NCI-H2029 treated with DMSO at 0.1 percent for 48 hours (cell line): ENCODE measurements at regions not wholly inside any gene's neighbourhood (a gene's known extent, or its start where the extent isn't known, plus 50 kb on each side); places are given as distances from the start of the nearest gene placed in this dataset.
"Not testable (repeated sequence)": the region's sequence is repeated elsewhere in the genome, so short reads cannot be mapped to it uniquely, and the experiment has no call there.

Experiments used
- DNase-seq: peaks from one replicate; lab custom pipeline; 2025; lab: John Stamatoyannopoulos, UW

GRCh38 chr12:75646329-75647210 is 135.2 kb upstream of the KRR1 start:
- DNase-seq: no peak

DNA sequence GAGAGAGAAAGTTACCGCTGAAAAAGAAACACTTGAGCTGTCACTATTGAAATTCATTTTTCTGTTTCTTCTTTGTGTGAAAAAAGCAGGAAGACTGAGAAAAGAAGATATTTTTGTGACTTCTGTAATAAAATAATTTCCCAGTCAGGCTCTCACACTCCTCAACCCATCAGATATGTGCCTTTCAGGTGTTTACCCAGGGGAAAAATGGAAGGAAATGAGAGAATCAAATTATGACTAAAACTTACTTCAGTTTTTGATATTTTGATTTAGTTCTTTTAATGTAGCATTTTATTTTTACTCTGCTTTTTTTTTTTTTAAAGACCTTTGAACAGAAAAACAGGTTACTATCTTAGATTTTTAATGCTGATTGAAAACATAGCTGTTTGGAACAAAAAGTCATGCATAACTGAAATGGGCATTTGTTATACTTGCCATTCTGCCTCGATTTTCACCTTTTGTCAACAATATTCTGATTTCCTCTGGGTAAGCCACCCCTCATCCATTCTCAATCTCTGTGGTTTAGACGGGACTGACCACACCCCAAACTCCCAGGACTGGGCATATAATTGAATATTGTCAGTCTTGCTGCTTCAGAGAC is 133.2 kb upstream of the KRR1 start:
- DNase-seq: no peak

- DNase-seq: not testable (repeated sequence)
Observed at GRCh38 chr12:75643119-75643518, 131.7 kb upstream of the KRR1 start.

- no peak for DNase-seq
Observed at GRCh38 chr12:75642226-75642625, 130.8 kb upstream of the KRR1 start.

DNA sequence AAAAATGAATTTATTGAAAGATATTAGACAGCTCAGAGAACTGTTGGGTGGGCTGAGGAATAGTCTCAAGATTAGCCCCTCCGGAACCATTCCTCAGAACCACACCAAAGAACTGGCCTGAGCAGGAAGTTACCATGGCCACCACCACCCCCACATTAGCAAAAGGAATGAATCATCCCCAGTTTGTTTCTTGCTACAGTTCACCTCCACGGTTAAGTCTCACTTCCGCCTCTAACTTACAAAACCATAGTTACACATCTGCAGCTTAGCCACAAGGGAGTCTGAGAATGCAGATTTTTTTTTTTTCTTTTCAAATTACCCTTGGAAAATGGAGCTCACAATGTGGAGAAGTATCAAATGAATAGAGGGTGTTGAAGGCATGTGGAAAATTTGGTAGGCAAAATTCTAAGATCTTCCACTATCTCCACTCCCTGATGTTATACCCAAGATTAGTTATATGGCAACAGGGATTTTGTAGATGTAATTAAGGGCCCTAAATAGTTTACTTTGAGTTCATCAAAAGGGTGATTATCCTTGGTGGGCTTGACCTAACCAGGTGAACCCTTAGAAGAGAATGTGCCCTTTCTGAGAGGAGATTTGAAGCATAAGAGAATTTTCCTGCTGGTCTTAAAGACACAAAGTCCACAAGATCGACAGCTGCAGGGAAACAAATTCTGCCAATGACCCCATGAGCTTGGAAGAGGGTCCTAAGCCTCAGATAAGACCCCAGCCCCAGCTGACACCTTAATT is 129.8 kb upstream of the KRR1 start:
- DNase-seq: no peak

- DNase-seq: no peak
Observed at GRCh38 chr12:75638792-75639191, 127.4 kb upstream of the KRR1 start.

- DNase-seq: no peak
Observed at GRCh38 chr12:75636607-75637006, 125.2 kb upstream of the KRR1 start.

DNA sequence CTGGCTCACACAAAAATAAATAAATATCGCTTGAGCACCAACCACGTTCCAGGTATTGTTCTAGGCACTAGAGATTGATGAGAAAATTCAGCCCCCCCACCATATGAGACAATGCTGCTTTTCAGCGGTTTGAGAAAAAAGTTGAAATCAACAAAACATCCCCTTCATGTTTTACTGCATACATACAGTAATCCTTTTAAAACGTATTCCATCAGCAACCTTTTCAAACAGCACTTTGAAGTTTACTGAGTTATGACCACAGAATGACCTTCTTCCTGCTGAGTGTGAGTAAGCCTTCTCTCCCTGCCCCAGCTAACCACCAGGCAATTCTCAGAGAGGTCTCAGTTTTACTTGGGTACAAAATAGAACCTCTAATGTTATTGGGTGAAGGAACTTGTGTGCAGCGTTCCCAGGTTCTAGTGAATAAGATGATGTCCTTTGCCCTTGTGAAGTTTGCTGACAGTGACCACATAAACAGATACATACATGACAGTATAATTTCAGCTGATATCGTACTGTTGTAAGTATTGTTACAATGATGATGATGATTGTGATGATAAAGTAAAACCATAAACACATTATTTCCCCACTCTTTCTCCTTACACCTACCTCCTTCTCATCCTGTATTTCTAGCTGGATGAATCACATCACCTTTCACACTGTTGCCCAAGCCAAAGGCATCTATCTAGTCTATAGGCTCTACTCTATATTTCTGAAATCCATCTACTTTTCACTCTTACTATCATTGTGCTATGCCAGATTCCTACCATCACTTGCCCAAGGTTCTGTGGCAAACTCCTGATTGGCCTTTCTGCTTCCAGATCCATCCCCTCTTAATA is 124.4 kb upstream of the KRR1 start:
- DNase-seq: no peak

- DNase-seq: no peak
Observed at GRCh38 chr12:75634244-75635222, 123.1 kb upstream of the KRR1 start.

DNA sequence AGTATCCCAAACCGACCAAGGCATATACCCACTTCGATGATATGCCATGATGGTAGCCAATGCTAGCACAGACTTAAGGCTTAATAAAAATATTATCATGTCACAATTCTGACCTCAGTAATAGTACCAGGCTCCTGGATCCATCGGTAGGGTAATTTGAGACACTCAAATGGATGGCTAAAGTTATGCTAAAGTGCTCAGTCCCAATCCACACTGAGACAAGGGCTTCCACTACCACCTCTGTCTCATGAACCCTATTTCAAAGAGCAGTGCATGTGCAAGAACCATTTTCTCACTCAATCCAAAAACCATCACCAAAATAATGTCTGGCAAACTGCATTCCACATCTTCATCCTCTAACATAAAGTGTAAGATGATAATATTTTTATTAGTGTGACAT is 122.4 kb upstream of the KRR1 start:
- no peak for DNase-seq

DNA sequence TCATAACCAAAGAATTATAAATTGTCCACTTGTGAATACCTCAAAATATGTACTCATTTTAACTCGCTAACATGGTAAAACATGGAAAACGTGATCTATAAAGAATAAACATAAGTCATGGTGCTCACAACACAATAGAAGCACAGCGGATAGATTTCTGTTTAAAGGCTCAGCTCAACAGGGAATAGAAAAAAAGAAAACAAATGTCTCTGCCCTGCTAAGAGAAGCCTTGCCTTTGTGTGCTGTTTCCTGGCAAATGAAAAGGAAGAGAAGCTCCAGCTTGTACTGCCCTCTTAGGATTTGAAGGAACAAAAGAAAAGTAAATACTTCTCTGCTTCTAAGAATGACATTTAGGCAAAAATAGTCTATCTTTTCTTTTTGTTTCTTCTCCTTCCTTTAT is 121.0 kb upstream of the KRR1 start:
- DNase-seq: peak; percentile 61

DNA sequence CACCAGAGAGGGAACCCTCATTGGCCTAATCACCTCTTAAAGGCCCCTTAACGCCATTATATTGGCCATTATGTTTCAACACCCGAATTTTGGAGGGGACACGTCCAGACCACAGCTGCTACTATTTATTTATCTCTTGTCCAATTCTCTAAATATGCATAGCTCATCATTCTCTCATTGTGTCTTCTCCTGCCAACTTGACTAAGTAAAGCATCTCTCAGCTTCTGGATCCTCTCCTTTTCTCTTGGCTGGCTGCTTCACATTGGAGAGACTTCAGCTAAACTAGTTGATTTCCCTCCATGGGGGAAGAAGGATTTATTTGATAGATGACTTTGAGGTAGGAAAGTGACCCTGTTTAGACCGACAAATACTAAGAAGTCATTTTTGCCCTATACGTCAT is 120.4 kb upstream of the KRR1 start:
- no peak for DNase-seq

DNA sequence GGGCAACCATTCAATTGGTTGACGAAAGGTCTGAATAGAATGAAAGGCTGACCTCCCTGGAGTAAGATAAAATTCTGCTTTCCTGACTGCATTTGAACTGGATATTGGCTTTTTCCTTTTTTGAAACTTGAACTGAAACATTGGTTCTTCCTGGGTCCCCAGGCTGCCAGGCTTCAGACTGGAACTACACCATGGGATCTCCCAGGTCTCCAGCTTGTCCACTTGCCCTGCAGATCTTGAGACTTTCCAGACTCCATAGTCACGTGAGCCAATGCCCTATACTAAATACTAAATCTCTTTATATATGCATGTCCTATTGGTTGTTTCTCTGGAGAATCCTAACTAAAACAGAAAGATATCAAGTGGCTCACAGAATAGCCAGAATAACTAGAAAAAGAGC is 118.7 kb upstream of the KRR1 start:
- DNase-seq: no peak

DNA sequence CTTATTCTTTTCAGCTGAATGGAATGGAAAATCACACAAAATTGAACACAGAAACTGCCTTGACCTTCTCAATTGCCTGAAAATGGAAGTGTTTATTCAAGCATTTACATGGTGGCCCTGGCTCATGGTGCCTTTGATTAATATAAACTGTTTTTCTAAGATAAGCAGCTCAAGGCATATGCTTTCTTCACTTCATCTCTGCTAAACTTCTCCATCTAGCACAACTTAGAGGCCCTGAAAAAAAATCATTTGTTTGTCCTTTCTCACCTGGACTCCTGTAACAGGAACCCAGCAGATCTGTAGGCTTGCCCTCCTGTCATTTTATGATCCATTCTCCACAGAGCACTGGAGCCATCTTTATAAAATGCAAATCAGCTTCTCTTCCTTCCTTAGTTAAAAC is 117.5 kb upstream of the KRR1 start:
- DNase-seq: no peak

DNA sequence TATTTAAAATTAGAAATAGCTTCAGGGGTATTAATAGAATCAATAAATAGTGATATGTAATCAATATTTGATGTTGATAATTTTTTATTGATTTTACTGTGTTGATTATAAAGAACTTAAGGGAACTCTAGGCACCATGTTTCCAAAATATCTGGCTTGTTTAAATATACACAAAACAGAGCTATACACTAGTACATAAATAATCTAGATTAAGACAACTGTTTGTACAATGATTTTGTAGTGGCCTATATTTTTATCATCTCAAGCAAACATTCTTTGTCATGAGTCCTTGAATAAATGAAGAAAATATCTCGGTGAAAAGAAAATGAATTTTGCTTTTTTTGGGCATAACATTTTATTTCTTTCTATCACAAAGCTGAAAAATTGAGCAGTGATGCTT is 117.1 kb upstream of the KRR1 start:
- no peak for DNase-seq

- no peak for DNase-seq
Observed at GRCh38 chr12:75623631-75624154, 112.3 kb upstream of the KRR1 start.

DNA sequence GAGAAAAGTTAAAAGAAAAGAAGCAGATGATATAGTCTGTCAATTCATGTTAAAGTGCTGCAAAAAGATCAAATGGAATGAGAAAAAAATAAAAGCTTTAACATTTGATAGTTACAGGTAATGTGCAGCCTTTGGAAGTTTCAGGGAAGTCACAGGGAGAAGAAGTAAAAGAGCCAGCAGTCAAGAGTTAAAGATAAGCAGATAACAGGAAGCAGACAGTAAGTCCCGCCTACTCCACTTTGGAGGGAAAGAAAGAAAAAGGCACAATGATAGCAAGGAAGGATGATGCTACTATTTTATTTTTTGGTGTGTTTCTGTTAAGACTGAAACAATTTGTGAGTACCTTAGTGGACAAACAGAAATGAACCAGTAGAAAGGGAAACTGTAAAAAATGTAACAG is 111.1 kb upstream of the KRR1 start:
- no peak for DNase-seq

DNA sequence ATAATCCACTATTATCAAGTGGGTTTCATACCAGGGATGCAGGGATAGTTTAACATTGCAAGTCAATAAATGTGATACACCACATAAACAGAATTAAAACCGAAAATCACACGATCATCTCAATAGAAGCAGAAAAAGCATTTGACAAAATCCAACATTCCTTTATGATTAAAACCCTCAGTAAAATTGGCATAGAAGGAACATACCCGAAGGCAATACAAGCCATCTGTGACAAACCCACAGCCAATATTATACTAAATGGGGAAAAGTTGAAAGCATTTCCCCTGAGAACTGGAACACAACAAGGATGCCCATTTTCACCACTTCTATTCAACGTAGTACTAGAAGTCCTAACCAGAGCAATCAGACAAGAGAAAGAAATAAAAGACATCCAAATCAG is 103.0 kb upstream of the KRR1 start:
- not testable (repeated sequence) for DNase-seq

- DNase-seq: no peak
Observed at GRCh38 chr12:75613981-75614380, 102.6 kb upstream of the KRR1 start.

- DNase-seq: no peak
Observed at GRCh38 chr12:75611041-75611440, 99.6 kb upstream of the KRR1 start.

GRCh38 chr12:75606956-75607355 is 95.5 kb upstream of the KRR1 start:
- DNase-seq: no peak
